DMS153 treated with DMSO at 0.1 percent for 48 hours (cell line): ENCODE measurements at regions not wholly inside any gene's neighbourhood (a gene's known extent, or its start where the extent isn't known, plus 50 kb on each side); places are given as distances from the start of the nearest gene placed in this dataset.
"Not testable (repeated sequence)": the region's sequence is repeated elsewhere in the genome, so short reads cannot be mapped to it uniquely, and the experiment has no call there.

Experiments
- DNase-seq: peaks from one replicate; lab custom pipeline; 2025; ENCODE audit not compliant: unreplicated experiment; lab: John Stamatoyannopoulos, UW

- DNase-seq = no peak
These were observed 435.0 kb upstream of the SMIM21 start for GRCh38 chr18:75862458-75862857.

GRCh38 chr18:75860166-75860565 lies 432.7 kb upstream of the SMIM21 start:
- no peak for DNase-seq

GRCh38 chr18:75859533-75859932 lies 432.0 kb upstream of the SMIM21 start:
- no peak for DNase-seq

- no peak for DNase-seq
These were observed 431.3 kb upstream of the SMIM21 start for GRCh38 chr18:75858754-75859153.

GRCh38 chr18:75857558-75857957 lies 430.1 kb upstream of the SMIM21 start:
- no peak for DNase-seq

- no peak for DNase-seq
These were observed 427.3 kb upstream of the SMIM21 start for GRCh38 chr18:75854808-75855207.

- no peak for DNase-seq
These were observed 426.7 kb upstream of the SMIM21 start for GRCh38 chr18:75854174-75854573.

GRCh38 chr18:75846321-75846720 lies 418.8 kb upstream of the SMIM21 start:
- no peak for DNase-seq

- DNase-seq = no peak
These were observed 417.9 kb upstream of the SMIM21 start for GRCh38 chr18:75845413-75845812.

- DNase-seq = peak; percentile 49
These were observed 416.6 kb upstream of the SMIM21 start for GRCh38 chr18:75844146-75844545.

- DNase-seq = no peak
These were observed 412.6 kb upstream of the SMIM21 start for GRCh38 chr18:75840131-75840530.

- not testable (repeated sequence) for DNase-seq
These were observed 412.2 kb upstream of the SMIM21 start for GRCh38 chr18:75839686-75840085.

GRCh38 chr18:75839041-75839440 lies 411.5 kb upstream of the SMIM21 start:
- DNase-seq = no peak

- no peak for DNase-seq
These were observed 409.8 kb upstream of the SMIM21 start for GRCh38 chr18:75837316-75837715.

- DNase-seq = no peak
These were observed 409.0 kb upstream of the SMIM21 start for GRCh38 chr18:75836516-75836915.

- DNase-seq = no peak
These were observed 404.5 kb upstream of the SMIM21 start for GRCh38 chr18:75831960-75832359.

- no peak for DNase-seq
These were observed 403.3 kb upstream of the SMIM21 start for GRCh38 chr18:75830828-75831227.

- DNase-seq = no peak
These were observed 401.6 kb upstream of the SMIM21 start for GRCh38 chr18:75829091-75829490.

GRCh38 chr18:75828379-75828778 lies 400.9 kb upstream of the SMIM21 start:
- DNase-seq = no peak

- DNase-seq = no peak
These were observed 400.3 kb upstream of the SMIM21 start for GRCh38 chr18:75827751-75828287.

GRCh38 chr18:75824661-75825060 lies 397.2 kb upstream of the SMIM21 start:
- no peak for DNase-seq

GRCh38 chr18:75823471-75823870 lies 396.0 kb upstream of the SMIM21 start:
- DNase-seq = peak; percentile 84

- DNase-seq = no peak
These were observed 390.9 kb upstream of the SMIM21 start for GRCh38 chr18:75818383-75818782.

- no peak for DNase-seq
These were observed 388.3 kb upstream of the SMIM21 start for GRCh38 chr18:75815767-75816166.
